ENCODE measurements at regions not wholly inside any gene's neighbourhood (a gene's known extent, or its start where the extent isn't known, plus 50 kb on each side); places are given as distances from the start of the nearest gene placed in this dataset.
A peak's percentile ranks its signal among the peaks of the same experiment; 100 is the strongest.
"Not testable (repeated sequence)": the region's sequence is repeated elsewhere in the genome, so short reads cannot be mapped to it uniquely, and the experiment has no call there.

- TF ChIP-seq CTCF (IDR thresholded peaks at IDR 0.05; ENCODE audit: low read depth, low read length): no peak
- DNase-seq (ENCODE audit: low read depth in 2 of 2): peak; percentile 7 to 24
- H3K4me3 ChIP-seq (replicated peaks in 1 of 2; ENCODE audit: low read depth in 2 of 2, low read length in 2 of 2): no peak overlapping the region
Measured at GRCh38 chr4:54588404-54588803, 69.4 kb upstream of the KIT start.

- no peak for DNase-seq (ENCODE audit: low read depth in 2 of 2)
- TF ChIP-seq CTCF (IDR thresholded peaks at IDR 0.05; ENCODE audit: low read depth, low read length): no peak
Measured at GRCh38 chr4:54589586-54589985, 68.2 kb upstream of the KIT start.

GRCh38 chr4:54593795-54594322 lies 63.9 kb upstream of the KIT start:
- no peak for TF ChIP-seq CTCF (IDR thresholded peaks at IDR 0.05; ENCODE audit: low read depth, low read length)
- no peak for DNase-seq (ENCODE audit: low read depth in 2 of 2)
- no peak overlapping the region for H3K4me3 ChIP-seq (replicated peaks in 1 of 2; ENCODE audit: low read depth in 2 of 2, low read length in 2 of 2)

More at GRCh38 chr4:54589586-54589985, 68.2 kb upstream of the KIT start:
- no peak overlapping the region for H3K4me3 ChIP-seq (replicated peaks in 1 of 2; ENCODE audit: low read depth in 2 of 2, low read length in 2 of 2)

GRCh38 chr4:54596201-54596600 lies 61.6 kb upstream of the KIT start:
- TF ChIP-seq CTCF (IDR thresholded peaks at IDR 0.05; ENCODE audit: low read depth, low read length): no peak
- DNase-seq (ENCODE audit: low read depth in 2 of 2): no peak

GRCh38 chr4:54597678-54598077 lies 60.1 kb upstream of the KIT start:
- not testable (repeated sequence) for DNase-seq (ENCODE audit: low read depth in 2 of 2)

More at GRCh38 chr4:54596201-54596600, 61.6 kb upstream of the KIT start:
- H3K4me3 ChIP-seq (replicated peaks in 1 of 2; ENCODE audit: low read depth in 2 of 2, low read length in 2 of 2): no peak overlapping the region

GRCh38 chr4:54602175-54602574 lies 55.6 kb upstream of the KIT start:
- not testable (repeated sequence) for DNase-seq (ENCODE audit: low read depth in 2 of 2); H3K4me3 ChIP-seq (replicated peaks in 1 of 2; ENCODE audit: low read depth in 2 of 2, low read length in 2 of 2)

More at GRCh38 chr4:54597678-54598077, 60.1 kb upstream of the KIT start:
- H3K4me3 ChIP-seq (replicated peaks in 1 of 2; ENCODE audit: low read depth in 2 of 2, low read length in 2 of 2): not testable (repeated sequence)

GRCh38 chr4:54607067-54607466 lies 50.7 kb upstream of the KIT start:
- TF ChIP-seq CTCF (IDR thresholded peaks at IDR 0.05; ENCODE audit: low read depth, low read length): no peak
- DNase-seq (ENCODE audit: low read depth in 2 of 2): no peak
- no peak overlapping the region for H3K4me3 ChIP-seq (replicated peaks in 1 of 2; ENCODE audit: low read depth in 2 of 2, low read length in 2 of 2)

- no peak overlapping the region for H3K4me3 ChIP-seq (replicated peaks in 1 of 2; ENCODE audit: low read depth in 2 of 2, low read length in 2 of 2)
- TF ChIP-seq CTCF (IDR thresholded peaks at IDR 0.05; ENCODE audit: low read depth, low read length): no peak
- no peak for DNase-seq (ENCODE audit: low read depth in 2 of 2)
Measured at GRCh38 chr4:54607521-54607920, 50.2 kb upstream of the KIT start.
